ENCODE measurements at regions not wholly inside any gene's neighbourhood (a gene's known extent, or its start where the extent isn't known, plus 50 kb on each side); places are given as distances from the start of the nearest gene placed in this dataset.
"Not testable (repeated sequence)": the region's sequence is repeated elsewhere in the genome, so short reads cannot be mapped to it uniquely, and the experiment has no call there.

GRCh38 chr18:70827632-70828031 is 538.8 kb downstream of the SOCS6 start:
- no peaks in the 10 kb centered on the region for H3K36me3 Mint-ChIP-seq
- H3K4me3 Mint-ChIP-seq = no peak overlapping the region
- CTCF ChIA-PET (ENCODE audit: partially characterized antibody) = interaction anchor here (1.3 kb wide), 1 partner anchor 46 kb away, joined by 4 read pairs; no protein-coding TSS in a partner anchor

GRCh38 chr18:70826571-70826970 is 537.7 kb downstream of the SOCS6 start:
- Mint-ChIP-seq H3K27me3 (no peaks in the 10 kb centered on the region), H3K4me1 (no peaks in the 10 kb centered on the region), H3K9me3 (peaks cover 0 to 3% (median 0%) of the 10 kb centered on the region in 8 donors), H3K4me3 (no peak overlapping the region), H3K36me3 (no peaks in the 10 kb centered on the region), H3K27ac (no peak overlapping the region)
- Histone ChIP-seq H3K36me3 (ENCODE audit: insufficient read depth, low read length) (no peaks in the 10 kb centered on the region), H3K27ac (ENCODE audit: low read depth, low read length) (no peak overlapping the region), H3K27me3 (ENCODE audit: insufficient read depth, low read length) (no peaks in the 10 kb centered on the region), H3K4me3 (ENCODE audit: low read length in 2 of 2) (no peak overlapping the region), H3K9me3 (ENCODE audit: control insufficient read depth in 1 of 2, low read length in 2 of 2) (no peaks in the 10 kb centered on the region), H3K4me1 (ENCODE audit: insufficient read depth, low read length) (no peaks in the 10 kb centered on the region)
- ChIA-PET POLR2A (ENCODE audit: partially characterized antibody) (no interaction called here), CTCF (ENCODE audit: partially characterized antibody) (interaction anchor here (0.6 to 1.3 kb wide), 3 partner anchors 11 to 50 kb away, joined by 3 to 4 read pairs (median 4); no protein-coding TSS in a partner anchor)
- intact Hi-C loops (cut with micrococcal nuclease) = no loop called here
- no peak for DNase-seq

More at GRCh38 chr18:70827632-70828031, 538.8 kb downstream of the SOCS6 start:
- Histone ChIP-seq H3K4me1 (ENCODE audit: insufficient read depth, low read length) (no peaks in the 10 kb centered on the region), H3K27ac (ENCODE audit: low read depth, low read length) (no peak overlapping the region), H3K27me3 (ENCODE audit: insufficient read depth, low read length) (no peaks in the 10 kb centered on the region), H3K4me3 (ENCODE audit: low read length in 2 of 2) (no peak overlapping the region), H3K36me3 (ENCODE audit: insufficient read depth, low read length) (no peaks in the 10 kb centered on the region), H3K9me3 (ENCODE audit: control insufficient read depth in 1 of 2, low read length in 2 of 2) (no peaks in the 10 kb centered on the region)
- Mint-ChIP-seq H3K27ac (peak overlapping the region in 1 of 7 donors; percentile 27), H3K27me3 (no peaks in the 10 kb centered on the region), H3K4me1 (no peaks in the 10 kb centered on the region), H3K9me3 (peaks cover 0 to 7% (median 0%) of the 10 kb centered on the region in 8 donors)
- POLR2A ChIA-PET (ENCODE audit: partially characterized antibody) = no interaction called here
- DNase-seq = no peak
- intact Hi-C loops (cut with micrococcal nuclease) = no loop called here

DNA sequence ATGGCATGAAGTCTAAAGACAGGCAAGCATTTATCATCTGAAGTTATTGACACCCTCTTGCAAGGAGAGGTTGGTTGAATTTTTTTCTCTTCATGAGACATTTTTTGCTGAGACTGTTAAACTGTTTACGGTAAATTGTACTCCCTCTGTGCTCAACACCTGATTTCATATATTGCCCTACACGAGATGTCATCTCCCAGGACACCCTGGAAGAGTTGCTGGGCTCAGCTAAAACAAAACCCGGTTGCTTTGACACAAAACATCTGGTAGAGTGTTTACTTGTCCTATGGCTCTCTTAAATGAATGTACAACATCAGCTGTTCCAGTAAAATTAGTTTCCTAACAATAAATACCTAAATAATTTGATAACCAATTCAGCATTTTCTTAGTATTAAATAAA is 533.8 kb downstream of the SOCS6 start:
- intact Hi-C loops (cut with micrococcal nuclease) = no loop called here
- Mint-ChIP-seq H3K36me3 (no peaks in the 10 kb centered on the region), H3K4me1 (no peaks in the 10 kb centered on the region), H3K27me3 (no peaks in the 10 kb centered on the region), H3K27ac (no peak overlapping the region), H3K4me3 (no peak overlapping the region), H3K9me3 (peaks cover 0 to 6% (median 0%) of the 10 kb centered on the region in 8 donors)
- Histone ChIP-seq H3K4me3 (ENCODE audit: low read length in 2 of 2) (no peak overlapping the region), H3K4me1 (ENCODE audit: insufficient read depth, low read length) (no peaks in the 10 kb centered on the region), H3K27ac (ENCODE audit: low read depth, low read length) (no peak overlapping the region), H3K27me3 (ENCODE audit: insufficient read depth, low read length) (no peaks in the 10 kb centered on the region), H3K36me3 (ENCODE audit: insufficient read depth, low read length) (no peaks in the 10 kb centered on the region), H3K9me3 (ENCODE audit: control insufficient read depth in 1 of 2, low read length in 2 of 2) (no peaks in the 10 kb centered on the region)
- CTCF ChIA-PET (ENCODE audit: partially characterized antibody) = no interaction called here
- DNase-seq = no peak
- POLR2A ChIA-PET (ENCODE audit: partially characterized antibody) = no interaction called here

- Histone ChIP-seq H3K4me3 (ENCODE audit: low read length in 2 of 2) (no peak overlapping the region), H3K4me1 (ENCODE audit: insufficient read depth, low read length) (no peaks in the 10 kb centered on the region), H3K27ac (ENCODE audit: low read depth, low read length) (no peak overlapping the region), H3K27me3 (ENCODE audit: insufficient read depth, low read length) (no peaks in the 10 kb centered on the region), H3K36me3 (ENCODE audit: insufficient read depth, low read length) (no peaks in the 10 kb centered on the region), H3K9me3 (ENCODE audit: control insufficient read depth in 1 of 2, low read length in 2 of 2) (no peaks in the 10 kb centered on the region)
- CTCF ChIA-PET (ENCODE audit: partially characterized antibody) = no interaction called here
- Mint-ChIP-seq H3K9me3 (peaks cover 0 to 7% (median 1%) of the 10 kb centered on the region in 8 donors), H3K27ac (no peak overlapping the region), H3K27me3 (no peaks in the 10 kb centered on the region), H3K36me3 (no peaks in the 10 kb centered on the region), H3K4me3 (no peak overlapping the region), H3K4me1 (no peaks in the 10 kb centered on the region)
- no peak for DNase-seq
- intact Hi-C loops (cut with micrococcal nuclease) = no loop called here
- POLR2A ChIA-PET (ENCODE audit: partially characterized antibody) = no interaction called here
Observed at GRCh38 chr18:70822117-70822516, 533.3 kb downstream of the SOCS6 start.

- H3K36me3 Mint-ChIP-seq = no peaks in the 10 kb centered on the region
- H3K27ac Mint-ChIP-seq = no peak overlapping the region
- intact Hi-C loops (cut with micrococcal nuclease) = no loop called here
- H3K4me1 ChIP-seq (ENCODE audit: insufficient read depth, low read length) = no peaks in the 10 kb centered on the region
- ChIA-PET POLR2A (ENCODE audit: partially characterized antibody) (no interaction called here), CTCF (ENCODE audit: partially characterized antibody) (no interaction called here)
- H3K4me3 ChIP-seq (ENCODE audit: low read length in 2 of 2) = no peak overlapping the region
- peaks cover 0 to 8% (median under 1%) of the 10 kb centered on the region in 8 donors for H3K9me3 Mint-ChIP-seq
- no peak overlapping the region for H3K27ac ChIP-seq (ENCODE audit: low read depth, low read length)
- no peaks in the 10 kb centered on the region for H3K4me1 Mint-ChIP-seq
- no peaks in the 10 kb centered on the region for H3K27me3 ChIP-seq (ENCODE audit: insufficient read depth, low read length)
- no peaks in the 10 kb centered on the region for H3K36me3 ChIP-seq (ENCODE audit: insufficient read depth, low read length)
- no peaks in the 10 kb centered on the region for H3K9me3 ChIP-seq (ENCODE audit: control insufficient read depth in 1 of 2, low read length in 2 of 2)
- no peaks in the 10 kb centered on the region for H3K27me3 Mint-ChIP-seq
- no peak for DNase-seq
- H3K4me3 Mint-ChIP-seq = no peak overlapping the region
Observed at GRCh38 chr18:70808481-70809056, 519.7 kb downstream of the SOCS6 start.

DNA sequence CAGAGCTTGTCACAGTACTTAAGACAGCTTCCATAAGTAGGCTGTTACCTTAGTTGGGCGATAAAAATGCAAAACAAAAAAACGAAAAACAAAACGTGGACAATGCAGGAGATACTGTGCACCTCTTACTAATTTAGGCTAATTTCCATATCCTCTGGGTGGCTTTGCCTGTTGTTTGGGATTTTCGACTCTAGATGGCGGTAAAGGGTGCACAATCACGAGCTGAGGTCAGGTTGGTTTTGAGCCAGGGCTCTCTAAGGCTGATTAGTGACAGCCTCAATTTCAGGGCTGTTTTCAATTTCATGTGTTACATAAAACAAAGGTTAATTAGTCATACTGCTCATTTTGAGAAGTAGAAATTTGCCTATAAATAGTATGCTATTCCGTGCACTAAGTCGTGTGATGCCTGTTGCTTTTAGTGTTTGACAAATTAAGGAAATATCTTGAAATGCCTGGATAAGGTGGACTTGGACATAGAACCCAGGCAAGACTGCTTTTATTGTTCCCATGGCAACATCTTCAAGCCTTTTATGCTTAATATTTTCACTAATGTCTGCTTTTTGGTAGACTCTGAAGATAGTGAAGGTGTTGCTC is 493.1 kb downstream of the SOCS6 start:
- CTCF ChIA-PET (ENCODE audit: partially characterized antibody) = interaction anchor here (0.7 to 2.2 kb wide), 18 partner anchors 8 to 206 kb away, joined by 3 to 15 read pairs (median 4); no protein-coding TSS in a partner anchor

GRCh38 chr18:70766254-70766653 is 477.4 kb downstream of the SOCS6 start:
- H3K36me3 Mint-ChIP-seq; H3K27ac Mint-ChIP-seq; H3K4me3 ChIP-seq (ENCODE audit: low read length in 2 of 2); H3K27ac ChIP-seq (ENCODE audit: low read depth, low read length); H3K27me3 ChIP-seq (ENCODE audit: insufficient read depth, low read length); H3K4me1 ChIP-seq (ENCODE audit: insufficient read depth, low read length); H3K9me3 Mint-ChIP-seq; H3K4me3 Mint-ChIP-seq; POLR2A ChIA-PET (ENCODE audit: partially characterized antibody); DNase-seq; H3K27me3 Mint-ChIP-seq; H3K4me1 Mint-ChIP-seq; H3K36me3 ChIP-seq (ENCODE audit: insufficient read depth, low read length); intact Hi-C loops (cut with micrococcal nuclease); H3K9me3 ChIP-seq (ENCODE audit: control insufficient read depth in 1 of 2, low read length in 2 of 2): not testable (repeated sequence)
- CTCF ChIA-PET (ENCODE audit: partially characterized antibody) = interaction anchor here (0.6 to 1.1 kb wide), 2 partner anchors 16 to 332 kb away, joined by 3 to 4 read pairs; no protein-coding TSS in a partner anchor

More for the DNA sequence above, 493.1 kb downstream of the SOCS6 start:
- no peaks in the 10 kb centered on the region for H3K36me3 Mint-ChIP-seq
- POLR2A ChIA-PET (ENCODE audit: partially characterized antibody) = interaction anchor here (1.7 kb wide), 1 partner anchor 160 kb away, joined by 7 read pairs; no protein-coding TSS in a partner anchor
- no peaks in the 10 kb centered on the region for H3K27me3 Mint-ChIP-seq
- H3K36me3 ChIP-seq (ENCODE audit: insufficient read depth, low read length) = no peaks in the 10 kb centered on the region
- no peak overlapping the region for H3K27ac ChIP-seq (ENCODE audit: low read depth, low read length)
- peaks cover 7% of the 10 kb centered on the region for H3K4me1 ChIP-seq (ENCODE audit: insufficient read depth, low read length)
- H3K9me3 ChIP-seq (ENCODE audit: control insufficient read depth in 1 of 2, low read length in 2 of 2) = no peaks in the 10 kb centered on the region
- H3K27me3 ChIP-seq (ENCODE audit: insufficient read depth, low read length) = no peaks in the 10 kb centered on the region
- no peak overlapping the region for H3K4me3 Mint-ChIP-seq
- H3K4me1 Mint-ChIP-seq = peaks cover 0 to 6% (median 3%) of the 10 kb centered on the region in 4 donors
- H3K4me3 ChIP-seq (ENCODE audit: low read length in 2 of 2) = no peak overlapping the region
- peaks cover 0 to 10% (median 2%) of the 10 kb centered on the region in 8 donors for H3K9me3 Mint-ChIP-seq
- H3K27ac Mint-ChIP-seq = peak overlapping the region in 2 of 7 donors; percentile 70 to 82
- DNase-seq = peak; percentile 53 to 65 (median 59)
- intact Hi-C loops (cut with micrococcal nuclease) = loop anchor here (1.0 to 5.0 kb wide), 4 partner anchors 150 to 1305 kb away; no protein-coding TSS in a partner anchor
